ENCODE measurements at regions not wholly inside any gene's neighbourhood (a gene's known extent, or its start where the extent isn't known, plus 50 kb on each side); places are given as distances from the start of the nearest gene placed in this dataset.
"Not testable (repeated sequence)": the region's sequence is repeated elsewhere in the genome, so short reads cannot be mapped to it uniquely, and the experiment has no call there.

DNA sequence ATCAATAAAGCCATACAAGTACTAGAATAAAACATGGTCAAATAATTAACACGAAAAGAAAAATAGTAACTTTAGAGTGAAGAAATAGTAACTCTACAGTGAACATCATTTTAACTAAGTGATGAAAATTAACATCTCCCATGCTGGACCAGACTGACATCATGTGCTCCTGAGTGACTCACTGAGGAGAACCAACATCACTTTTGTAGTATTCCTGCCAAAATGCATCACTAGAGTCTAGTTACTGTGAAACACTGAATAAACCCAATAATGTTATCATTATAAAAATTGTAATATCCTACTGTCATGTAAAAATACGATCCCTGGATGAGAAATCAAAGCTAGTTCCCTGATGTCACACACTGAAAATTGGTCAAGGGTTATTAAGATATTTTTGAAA, 361.3 kb downstream of the CD109 start:
- no peak overlapping the region for H2AFZ ChIP-seq (ENCODE audit: low read depth, low read length)
- no peaks in the 10 kb centered on the region for H3K27me3 ChIP-seq (ENCODE audit: insufficient read depth, low read length)
- H3K9me3 ChIP-seq (ENCODE audit: low read length): no peaks in the 10 kb centered on the region
- no peaks in the 10 kb centered on the region for H3K4me1 ChIP-seq (ENCODE audit: insufficient read depth, low read length)
- no peaks in the 10 kb centered on the region for H3K36me3 ChIP-seq (ENCODE audit: insufficient read depth, low read length)
- no peak overlapping the region for H3K4me3 ChIP-seq (ENCODE audit: low read length)

DNA sequence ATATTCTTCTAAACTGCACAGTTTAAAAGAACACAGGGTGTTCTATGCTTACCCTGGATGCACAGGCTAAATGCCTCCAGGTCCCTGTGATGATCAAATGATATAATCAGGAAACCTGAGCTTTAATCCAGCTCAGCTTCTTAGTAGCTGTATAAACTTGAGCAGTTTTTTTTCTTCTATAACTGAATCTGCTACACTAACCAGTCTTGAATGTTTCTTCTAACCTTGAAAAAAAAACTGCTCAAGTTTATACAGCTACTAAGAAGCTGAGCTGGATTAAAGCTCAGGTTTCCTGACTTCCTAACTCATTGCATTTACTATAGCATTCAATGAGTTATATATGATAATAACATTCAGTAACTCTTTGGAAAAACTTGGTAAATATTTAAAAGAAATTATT, 358.2 kb downstream of the CD109 start:
- H3K4me1 ChIP-seq (ENCODE audit: insufficient read depth, low read length): no peaks in the 10 kb centered on the region

DNA sequence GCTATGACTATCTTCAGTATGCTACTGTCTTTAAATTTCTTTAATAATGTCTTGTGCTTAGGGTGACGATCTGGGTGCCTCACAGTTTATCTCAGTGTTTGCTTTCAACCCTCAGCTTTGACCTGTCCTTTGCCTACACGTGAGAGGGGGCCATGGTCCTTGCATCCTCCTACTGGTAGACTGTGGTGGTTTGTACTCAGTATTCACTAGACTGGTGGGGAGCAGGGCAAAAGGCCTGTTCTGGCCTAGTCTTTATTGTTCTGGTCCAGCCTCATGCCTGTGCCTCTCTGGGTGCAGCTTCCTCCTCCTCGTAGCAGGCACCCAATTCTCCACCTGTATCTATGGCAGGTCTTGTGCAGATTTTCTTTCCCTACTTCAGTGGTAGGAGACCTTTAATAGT, 354.9 kb downstream of the CD109 start:
- Histone ChIP-seq H3K4me1 (ENCODE audit: insufficient read depth, low read length) (no peaks in the 10 kb centered on the region), H3K27me3 (ENCODE audit: insufficient read depth, low read length) (no peaks in the 10 kb centered on the region), H3K36me3 (ENCODE audit: insufficient read depth, low read length) (no peaks in the 10 kb centered on the region), H2AFZ (ENCODE audit: low read depth, low read length) (no peak overlapping the region), H3K4me3 (ENCODE audit: low read length) (no peak overlapping the region), H3K9me3 (ENCODE audit: low read length) (no peaks in the 10 kb centered on the region)

More for the DNA sequence above, 358.2 kb downstream of the CD109 start:
- no peak overlapping the region for H3K4me3 ChIP-seq (ENCODE audit: low read length)
- no peaks in the 10 kb centered on the region for H3K9me3 ChIP-seq (ENCODE audit: low read length)
- no peak overlapping the region for H2AFZ ChIP-seq (ENCODE audit: low read depth, low read length)
- no peaks in the 10 kb centered on the region for H3K27me3 ChIP-seq (ENCODE audit: insufficient read depth, low read length)
- no peaks in the 10 kb centered on the region for H3K36me3 ChIP-seq (ENCODE audit: insufficient read depth, low read length)

DNA sequence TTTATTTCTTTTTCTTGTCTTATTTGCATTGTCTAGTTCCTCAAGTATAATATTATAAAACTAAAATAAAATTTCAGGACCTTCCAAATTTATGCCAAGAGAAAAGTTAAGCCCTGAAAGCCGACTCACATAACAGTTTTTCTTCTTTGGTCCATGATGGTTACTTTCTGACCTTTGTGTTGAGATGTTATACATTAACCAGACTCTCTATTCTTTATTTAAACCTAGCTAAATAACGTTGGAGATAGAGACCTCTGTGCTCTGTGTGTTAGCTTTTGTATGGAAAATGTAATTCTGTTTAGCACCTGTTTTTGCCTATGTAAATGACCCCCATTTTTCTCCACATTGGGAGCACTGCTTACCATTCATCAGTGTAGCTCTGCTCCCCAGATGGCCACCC, 352.4 kb downstream of the CD109 start:
- Histone ChIP-seq H3K36me3 (ENCODE audit: insufficient read depth, low read length) (no peaks in the 10 kb centered on the region), H3K9me3 (ENCODE audit: low read length) (no peaks in the 10 kb centered on the region), H2AFZ (ENCODE audit: low read depth, low read length) (no peak overlapping the region), H3K4me1 (ENCODE audit: insufficient read depth, low read length) (no peaks in the 10 kb centered on the region), H3K4me3 (ENCODE audit: low read length) (no peak overlapping the region), H3K27me3 (ENCODE audit: insufficient read depth, low read length) (no peaks in the 10 kb centered on the region)

DNA sequence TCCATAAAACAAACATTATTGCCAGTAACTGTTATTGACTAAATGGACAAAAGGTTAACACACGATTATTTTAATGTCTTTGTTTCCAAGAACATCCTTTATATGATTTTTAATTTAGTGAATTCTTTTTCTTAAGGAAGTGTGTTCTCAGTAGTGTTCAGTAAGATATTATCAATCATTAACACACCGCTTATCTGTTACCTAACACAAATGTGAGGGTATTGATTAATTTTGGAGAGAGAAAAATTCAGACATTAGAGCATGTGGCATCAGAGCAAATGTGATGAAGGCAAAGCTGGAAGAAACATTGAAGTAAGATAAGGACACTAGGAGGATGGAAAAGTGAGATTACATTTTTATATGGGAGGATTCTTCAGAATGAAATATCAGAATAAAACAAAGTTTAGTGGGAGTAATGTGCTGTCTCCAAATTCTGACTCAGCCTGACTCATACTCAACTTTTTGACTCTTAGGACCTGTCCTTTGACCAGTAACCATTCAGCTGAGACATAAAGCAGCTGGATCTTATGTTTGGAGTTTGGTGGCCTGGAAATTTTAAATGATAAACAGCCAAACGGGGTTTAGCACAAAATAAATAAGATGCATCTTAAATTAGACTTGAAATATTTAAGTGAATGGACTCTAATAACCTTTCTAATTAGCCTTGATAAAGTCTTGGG, 348.6 kb downstream of the CD109 start:
- Histone ChIP-seq H3K4me1 (ENCODE audit: insufficient read depth, low read length) (no peaks in the 10 kb centered on the region), H3K27me3 (ENCODE audit: insufficient read depth, low read length) (no peaks in the 10 kb centered on the region), H3K9me3 (ENCODE audit: low read length) (no peaks in the 10 kb centered on the region), H3K4me3 (ENCODE audit: low read length) (no peak overlapping the region), H3K36me3 (ENCODE audit: insufficient read depth, low read length) (no peaks in the 10 kb centered on the region), H2AFZ (ENCODE audit: low read depth, low read length) (no peak overlapping the region)

DNA sequence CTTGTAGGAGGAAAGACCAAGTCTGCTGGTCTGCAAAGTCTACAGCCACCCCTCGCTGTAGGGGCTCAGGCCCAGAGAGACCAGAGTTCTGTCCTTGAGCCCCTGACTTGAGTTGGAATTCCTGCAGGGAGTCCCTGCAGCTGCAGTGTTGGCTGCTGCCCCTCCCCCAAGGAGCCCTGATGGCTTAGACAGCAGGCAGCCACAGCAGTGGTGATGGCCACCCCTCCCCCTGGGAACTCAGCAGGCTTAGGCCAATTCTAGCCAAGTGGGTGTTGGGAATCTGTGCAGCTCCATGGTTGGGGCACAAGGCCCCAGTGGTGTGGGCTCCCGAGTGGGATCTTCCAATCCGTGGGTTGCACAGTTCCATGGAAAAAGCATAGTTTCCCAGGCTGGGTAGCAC, 345.4 kb downstream of the CD109 start:
- Histone ChIP-seq H3K4me3 (ENCODE audit: low read length) (no peak overlapping the region), H2AFZ (ENCODE audit: low read depth, low read length) (no peak overlapping the region), H3K9me3 (ENCODE audit: low read length) (no peaks in the 10 kb centered on the region), H3K36me3 (ENCODE audit: insufficient read depth, low read length) (no peaks in the 10 kb centered on the region), H3K4me1 (ENCODE audit: insufficient read depth, low read length) (no peaks in the 10 kb centered on the region), H3K27me3 (ENCODE audit: insufficient read depth, low read length) (no peaks in the 10 kb centered on the region)

DNA sequence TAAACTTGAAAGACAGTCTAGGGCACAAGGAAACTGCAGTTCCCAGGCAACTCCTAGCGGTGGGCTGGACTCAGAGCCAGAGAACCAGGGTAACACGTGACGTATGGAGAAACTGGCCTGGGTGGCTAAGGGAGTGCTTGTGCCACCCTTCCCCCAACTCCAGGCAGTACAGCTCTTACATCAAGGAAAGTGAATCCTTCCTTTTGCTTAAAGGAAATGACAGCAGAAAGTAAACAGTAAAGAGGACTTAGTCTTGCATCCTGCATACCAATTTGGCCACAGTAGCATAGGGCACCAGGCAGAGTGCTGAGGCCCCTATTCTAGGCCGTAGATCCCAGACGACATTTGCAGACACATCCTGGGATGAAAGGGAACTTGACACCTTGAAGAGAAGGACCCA, 322.8 kb downstream of the CD109 start:
- H3K9me3 ChIP-seq (ENCODE audit: low read length): no peaks in the 10 kb centered on the region
- no peak overlapping the region for H3K4me3 ChIP-seq (ENCODE audit: low read length)
- H3K36me3 ChIP-seq (ENCODE audit: insufficient read depth, low read length): no peaks in the 10 kb centered on the region
- H3K4me1 ChIP-seq (ENCODE audit: insufficient read depth, low read length): no peaks in the 10 kb centered on the region
- no peak overlapping the region for H2AFZ ChIP-seq (ENCODE audit: low read depth, low read length)
- no peaks in the 10 kb centered on the region for H3K27me3 ChIP-seq (ENCODE audit: insufficient read depth, low read length)

DNA sequence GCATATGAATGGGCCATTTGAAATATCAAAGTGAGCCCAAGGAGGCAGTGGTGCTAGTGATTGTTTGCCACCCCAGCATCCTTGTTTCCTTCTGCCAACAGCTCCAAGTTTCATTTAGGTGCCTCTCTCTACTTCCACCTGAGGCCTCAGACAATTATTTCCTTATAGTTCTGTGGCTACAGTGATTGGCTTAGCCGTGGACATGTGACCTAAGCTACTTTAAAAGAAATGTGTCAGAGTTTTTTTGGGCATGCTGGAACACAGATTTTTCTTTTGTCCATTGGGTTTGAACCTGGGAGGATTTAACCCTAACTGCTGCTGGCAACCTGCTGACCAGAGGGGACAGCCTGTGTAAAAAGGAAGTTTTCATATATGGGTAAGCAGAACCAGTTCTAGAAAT, 319.4 kb downstream of the CD109 start:
- no peak overlapping the region for H3K4me3 ChIP-seq (ENCODE audit: low read length)
- no peaks in the 10 kb centered on the region for H3K9me3 ChIP-seq (ENCODE audit: low read length)
- H3K27me3 ChIP-seq (ENCODE audit: insufficient read depth, low read length): no peaks in the 10 kb centered on the region
- H3K4me1 ChIP-seq (ENCODE audit: insufficient read depth, low read length): no peaks in the 10 kb centered on the region
- H3K36me3 ChIP-seq (ENCODE audit: insufficient read depth, low read length): no peaks in the 10 kb centered on the region
- no peak overlapping the region for H2AFZ ChIP-seq (ENCODE audit: low read depth, low read length)

DNA sequence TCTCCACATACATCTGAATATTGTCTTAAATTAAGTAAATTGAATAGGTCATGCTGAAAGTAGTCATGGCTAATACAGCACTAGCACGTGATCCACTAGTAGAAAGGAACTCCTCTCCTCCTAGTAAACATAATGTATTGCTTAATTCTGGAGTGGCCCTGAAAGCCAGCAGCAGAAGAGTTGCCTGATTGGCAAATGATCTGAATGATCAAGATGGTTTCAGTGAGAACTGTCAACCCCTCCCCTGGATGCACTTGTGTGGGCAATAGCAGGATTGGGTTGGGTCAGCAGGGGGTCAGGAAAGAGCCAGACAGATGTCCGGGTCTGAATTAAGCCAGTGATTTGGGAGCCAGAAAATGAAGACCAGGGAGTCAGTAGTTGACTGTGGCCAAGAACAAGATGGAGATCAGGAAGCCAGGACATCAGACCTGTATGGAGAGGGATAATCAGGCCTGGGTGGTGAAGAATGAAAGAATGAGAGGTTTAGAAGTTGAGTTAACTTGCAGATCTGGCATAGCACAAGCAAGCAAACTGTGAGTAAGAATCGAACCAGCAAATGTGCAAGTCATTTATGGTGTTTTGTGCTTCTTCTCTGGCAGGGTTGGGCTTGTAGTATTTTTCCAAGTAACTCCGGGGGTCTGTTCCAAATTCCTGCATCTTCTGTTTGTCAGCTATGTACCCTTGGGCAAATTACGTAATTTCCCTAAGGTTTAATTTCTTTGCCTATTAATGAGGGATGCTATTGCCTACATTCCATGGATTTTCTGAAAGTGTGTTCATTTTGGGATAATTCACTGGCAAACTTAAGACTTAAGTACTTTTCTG, 304.9 kb downstream of the CD109 start:
- Histone ChIP-seq H3K4me1 (ENCODE audit: insufficient read depth, low read length) (no peaks in the 10 kb centered on the region), H2AFZ (ENCODE audit: low read depth, low read length) (no peak overlapping the region), H3K27me3 (ENCODE audit: insufficient read depth, low read length) (no peaks in the 10 kb centered on the region), H3K4me3 (ENCODE audit: low read length) (no peak overlapping the region), H3K9me3 (ENCODE audit: low read length) (no peaks in the 10 kb centered on the region), H3K36me3 (ENCODE audit: insufficient read depth, low read length) (no peaks in the 10 kb centered on the region)

DNA sequence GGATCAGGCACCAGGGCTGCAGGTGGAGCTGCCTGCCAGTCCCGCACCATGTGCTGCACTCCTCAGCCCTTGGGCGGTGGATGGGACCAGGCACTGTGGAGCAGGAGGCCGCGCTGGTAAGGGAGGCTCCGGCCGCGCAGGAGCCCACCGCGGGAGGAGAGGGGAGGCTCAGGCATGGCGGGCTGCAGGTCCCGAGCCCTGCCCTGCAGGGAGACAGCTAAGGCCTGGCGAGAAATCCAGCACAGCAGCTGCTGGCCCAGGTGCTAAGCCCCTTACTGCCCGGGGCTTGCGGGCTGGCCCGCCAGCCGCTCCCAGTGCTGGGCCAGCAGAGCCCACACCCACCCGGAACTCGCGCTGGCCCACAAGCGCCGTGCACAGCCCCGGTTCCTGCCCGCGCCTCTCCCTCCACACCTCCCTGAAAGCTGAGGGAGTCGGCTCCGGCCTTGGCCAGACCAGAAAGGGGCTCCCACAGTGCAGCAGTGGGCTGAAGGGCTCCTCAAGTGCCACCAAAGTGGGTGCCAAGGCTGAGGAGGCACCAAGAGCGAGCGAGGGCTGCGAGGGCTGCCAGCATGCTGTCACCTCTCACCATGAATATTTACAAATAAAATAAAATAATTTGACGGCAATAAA, 294.7 kb downstream of the CD109 start:
- H3K27me3 ChIP-seq (ENCODE audit: insufficient read depth, low read length); H3K9me3 ChIP-seq (ENCODE audit: low read length); H3K4me3 ChIP-seq (ENCODE audit: low read length); H3K36me3 ChIP-seq (ENCODE audit: insufficient read depth, low read length); H2AFZ ChIP-seq (ENCODE audit: low read depth, low read length); H3K4me1 ChIP-seq (ENCODE audit: insufficient read depth, low read length): not testable (repeated sequence)

DNA sequence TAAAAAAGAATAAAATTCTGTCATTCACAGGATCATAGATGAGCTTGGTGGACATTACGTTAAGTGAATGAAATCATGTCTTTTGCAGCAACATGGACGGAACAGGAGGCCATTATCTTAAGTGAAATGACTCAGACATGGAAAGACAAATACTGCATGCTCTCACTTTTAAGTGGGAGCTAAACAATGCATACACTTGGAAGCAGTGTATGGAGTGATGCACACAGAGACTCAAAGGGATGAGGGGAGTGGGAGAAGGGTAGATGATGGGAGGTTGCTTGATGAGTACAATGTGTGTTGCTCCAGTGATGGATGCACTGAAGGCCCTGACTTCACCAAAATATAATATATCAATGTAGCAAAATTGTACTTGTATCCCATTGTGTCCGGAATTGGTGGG, 293.4 kb downstream of the CD109 start:
- Histone ChIP-seq H3K4me3 (ENCODE audit: low read length) (no peak overlapping the region), H3K4me1 (ENCODE audit: insufficient read depth, low read length) (no peaks in the 10 kb centered on the region), H3K9me3 (ENCODE audit: low read length) (no peaks in the 10 kb centered on the region), H2AFZ (ENCODE audit: low read depth, low read length) (no peak overlapping the region), H3K36me3 (ENCODE audit: insufficient read depth, low read length) (no peaks in the 10 kb centered on the region), H3K27me3 (ENCODE audit: insufficient read depth, low read length) (no peaks in the 10 kb centered on the region)

DNA sequence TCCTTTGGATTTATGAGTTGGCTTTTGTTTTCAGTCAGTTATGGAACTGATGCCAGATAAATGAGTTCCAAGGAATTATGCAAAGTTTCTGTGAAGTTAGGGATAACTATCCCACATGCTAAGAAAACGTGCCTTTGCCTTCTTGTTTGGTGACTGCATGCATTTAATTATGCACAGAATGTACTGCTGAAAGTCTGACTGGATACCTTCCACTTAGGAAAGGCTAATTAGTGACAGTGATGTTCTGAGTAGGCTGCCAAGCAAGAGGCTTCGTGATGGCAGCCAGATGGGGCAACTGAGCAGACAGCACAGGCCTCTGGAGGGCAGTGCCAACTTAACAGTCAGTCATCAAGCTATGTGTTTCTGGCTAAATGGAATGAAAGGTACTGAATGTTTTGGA, 289.9 kb downstream of the CD109 start:
- Histone ChIP-seq H3K9me3 (ENCODE audit: low read length) (no peaks in the 10 kb centered on the region), H3K4me3 (ENCODE audit: low read length) (no peak overlapping the region), H3K27me3 (ENCODE audit: insufficient read depth, low read length) (no peaks in the 10 kb centered on the region), H2AFZ (ENCODE audit: low read depth, low read length) (no peak overlapping the region), H3K36me3 (ENCODE audit: insufficient read depth, low read length) (no peaks in the 10 kb centered on the region), H3K4me1 (ENCODE audit: insufficient read depth, low read length) (no peaks in the 10 kb centered on the region)

DNA sequence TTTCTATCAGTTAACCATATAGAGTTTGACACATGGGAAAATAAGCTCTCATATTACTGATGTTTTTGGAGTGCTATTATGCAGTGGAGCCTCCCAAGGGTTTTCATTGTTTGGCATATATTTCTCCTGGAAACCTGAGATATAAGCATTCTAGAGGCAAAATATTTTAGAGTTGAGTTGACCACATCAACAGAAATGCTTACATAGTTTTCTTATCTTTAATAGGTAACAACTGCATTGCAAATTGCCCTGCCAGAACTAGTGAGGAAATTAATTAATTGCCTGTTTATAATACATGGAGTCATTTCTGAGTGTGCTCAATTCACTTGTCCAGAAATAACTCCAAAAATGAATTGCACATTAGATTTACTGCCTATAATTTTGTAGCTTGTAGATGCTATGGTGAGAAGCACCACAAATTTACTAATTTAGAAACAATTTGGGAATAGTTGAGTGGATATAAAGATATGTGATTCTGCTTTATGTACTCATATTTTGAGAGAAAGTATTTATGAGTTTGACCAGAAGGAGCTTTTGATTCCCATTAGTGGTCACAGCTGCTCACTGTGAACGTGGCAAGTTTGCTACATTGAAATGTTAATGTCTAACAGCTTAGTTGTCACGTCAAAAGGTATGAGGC, 288.7 kb downstream of the CD109 start:
- no peaks in the 10 kb centered on the region for H3K36me3 ChIP-seq (ENCODE audit: insufficient read depth, low read length)
- H3K4me3 ChIP-seq (ENCODE audit: low read length): no peak overlapping the region
- no peaks in the 10 kb centered on the region for H3K9me3 ChIP-seq (ENCODE audit: low read length)

More for the DNA sequence above, 288.7 kb downstream of the CD109 start:
- H3K27me3 ChIP-seq (ENCODE audit: insufficient read depth, low read length): no peaks in the 10 kb centered on the region
- H2AFZ ChIP-seq (ENCODE audit: low read depth, low read length): no peak overlapping the region
- no peaks in the 10 kb centered on the region for H3K4me1 ChIP-seq (ENCODE audit: insufficient read depth, low read length)

Measured in neuron (in vitro differentiated cells).